ENCODE measurements at regions not wholly inside any gene's neighbourhood (a gene's known extent, or its start where the extent isn't known, plus 50 kb on each side); places are given as distances from the start of the nearest gene placed in this dataset.

DNA sequence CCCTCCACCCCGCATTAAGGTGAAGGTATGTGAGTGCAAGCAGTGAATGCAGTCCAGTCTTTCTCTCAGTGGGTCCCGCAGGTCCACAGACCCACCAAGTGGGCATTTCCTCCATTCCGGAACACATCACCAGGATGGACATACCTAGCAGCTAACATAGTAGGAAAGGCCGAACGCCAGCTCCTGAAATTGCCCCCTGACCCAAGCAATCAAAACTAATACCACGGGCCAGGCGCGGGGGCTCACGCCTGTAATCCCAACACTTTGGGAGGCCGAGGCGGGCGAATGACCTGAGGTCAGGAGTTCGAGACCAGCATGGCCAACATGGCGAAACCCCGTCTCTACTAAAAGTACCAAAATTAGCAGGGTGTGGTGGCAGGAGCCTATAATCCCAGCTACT is 71.7 kb upstream of the VSTM2B start:
- TF ChIP-seq POLR2AphosphoS5 (IDR thresholded peaks at IDR 0.05) (no peak), EP300 (IDR thresholded peaks at IDR 0.05) (no peak), CTCF (IDR thresholded peaks at IDR 0.05) (no peak), POLR2A (IDR thresholded peaks at IDR 0.05) (no peak)
- 93% methylated on average over 11 of the region's 15 CpGs for WGBS
- no peak overlapping the region for H3K27ac ChIP-seq
- peaks cover 2% of the 10 kb centered on the region for H3K27me3 ChIP-seq
- no peak for DNase-seq (ENCODE audit: low spot score in 2 of 2)
- no peaks in the 10 kb centered on the region for H3K4me1 ChIP-seq
- H3K4me3 ChIP-seq = no peak overlapping the region
- H3K9me3 ChIP-seq = no peaks in the 10 kb centered on the region
- no peaks in the 10 kb centered on the region for H3K36me3 ChIP-seq

DNA sequence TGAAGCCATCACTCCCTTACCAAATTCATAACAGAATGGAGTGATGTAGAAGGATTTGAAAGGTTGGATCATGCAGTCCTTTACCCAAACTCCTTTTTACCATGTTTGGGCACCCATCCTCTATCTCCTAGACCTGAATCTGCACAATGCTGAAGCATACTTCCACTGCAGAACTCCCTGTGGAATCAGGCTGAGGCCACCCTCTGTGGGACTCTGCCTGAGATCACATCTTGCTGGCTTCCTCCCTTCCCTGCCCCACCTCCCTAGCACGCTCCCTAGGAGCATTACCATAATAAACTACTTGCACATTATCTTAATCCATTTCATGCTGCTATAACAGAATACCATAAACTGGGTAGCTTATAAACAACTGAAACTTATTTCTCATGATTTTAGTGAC is 68.4 kb upstream of the VSTM2B start:
- DNase-seq (ENCODE audit: low spot score in 2 of 2) = no peak
- no peaks in the 10 kb centered on the region for H3K27me3 ChIP-seq
- WGBS = 71% methylated on average over 1 of the region's 1 CpG
- H3K9me3 ChIP-seq = no peaks in the 10 kb centered on the region
- no peak for TF ChIP-seq POLR2A (IDR thresholded peaks at IDR 0.05)
- no peak overlapping the region for H3K4me3 ChIP-seq
- H3K4me1 ChIP-seq = no peaks in the 10 kb centered on the region
- H3K27ac ChIP-seq = no peak overlapping the region
- no peaks in the 10 kb centered on the region for H3K36me3 ChIP-seq

DNA sequence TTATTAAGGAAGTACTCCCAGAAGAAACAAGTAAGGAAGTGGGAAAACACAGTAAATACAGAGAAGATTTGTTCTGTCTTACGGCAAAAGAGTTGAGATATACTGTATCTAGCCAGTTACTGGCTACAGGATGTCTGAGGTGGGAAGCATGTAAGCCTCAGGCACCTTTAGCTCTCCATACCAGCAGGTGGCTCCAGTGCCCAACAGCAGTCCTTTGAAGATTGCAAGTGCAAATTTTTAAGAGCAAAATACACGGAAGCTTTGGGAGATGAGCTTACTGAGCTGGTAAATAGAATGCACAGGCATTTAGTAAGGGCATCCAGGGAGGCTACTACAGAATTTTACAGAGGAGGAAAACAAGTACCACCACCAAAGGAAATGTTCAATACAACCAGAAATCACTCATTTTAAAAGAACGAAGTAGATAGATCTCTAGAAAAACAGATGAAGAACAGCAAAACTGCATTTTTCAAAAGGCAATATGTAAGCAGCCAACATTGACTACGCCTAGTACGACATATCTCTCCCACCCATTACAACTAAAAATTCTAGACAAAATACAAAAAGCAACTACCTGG is 57.9 kb upstream of the VSTM2B start:
- Histone ChIP-seq H3K36me3 (no peaks in the 10 kb centered on the region), H3K27ac (no peak overlapping the region), H3K27me3 (no peaks in the 10 kb centered on the region), H3K4me1 (no peaks in the 10 kb centered on the region), H3K4me3 (no peak overlapping the region), H3K9me3 (no peaks in the 10 kb centered on the region)
- 61% methylated on average over 5 of the region's 5 CpGs for WGBS
- no peak for DNase-seq (ENCODE audit: low spot score in 2 of 2)
- TF ChIP-seq CTCF (IDR thresholded peaks at IDR 0.05) = peak in 1 of 2 donors; percentile 8
- no peak for TF ChIP-seq POLR2A (IDR thresholded peaks at IDR 0.05)
- no peak for TF ChIP-seq POLR2AphosphoS5 (IDR thresholded peaks at IDR 0.05)
- no peak for TF ChIP-seq EP300 (IDR thresholded peaks at IDR 0.05)

GRCh38 chr19:29475469-29475868 is 50.3 kb upstream of the VSTM2B start:
- Histone ChIP-seq H3K4me3 (no peak overlapping the region), H3K4me1 (no peaks in the 10 kb centered on the region), H3K27ac (no peak overlapping the region), H3K27me3 (peaks cover 6% of the 10 kb centered on the region), H3K9me3 (no peaks in the 10 kb centered on the region), H3K36me3 (no peaks in the 10 kb centered on the region)
- 79% methylated on average over 12 of the region's 12 CpGs for WGBS
- TF ChIP-seq POLR2AphosphoS5 (IDR thresholded peaks at IDR 0.05) (no peak), EP300 (IDR thresholded peaks at IDR 0.05) (no peak), POLR2A (IDR thresholded peaks at IDR 0.05) (no peak), CTCF (IDR thresholded peaks at IDR 0.05) (no peak)
- DNase-seq (ENCODE audit: low spot score in 2 of 2) = no peak
